T-helper 1 cell treated with Interleukin-12 subunit alpha and Interleukin-12 subunit beta and Interleukin-4 antibody, amounts not matched to agents 30 ng/mL and 1 ng/mL, for 36 hours (primary cell): ENCODE measurements at regions not wholly inside any gene's neighbourhood (a gene's known extent, or its start where the extent isn't known, plus 50 kb on each side); places are given as distances from the start of the nearest gene placed in this dataset.

Experiments used
- intact Hi-C: fragments of 100-400 bp; cut with micrococcal nuclease; formaldehyde crosslinking; loops from one replicate; pipeline ENCODE4 v1.15.1; 2024

DNA sequence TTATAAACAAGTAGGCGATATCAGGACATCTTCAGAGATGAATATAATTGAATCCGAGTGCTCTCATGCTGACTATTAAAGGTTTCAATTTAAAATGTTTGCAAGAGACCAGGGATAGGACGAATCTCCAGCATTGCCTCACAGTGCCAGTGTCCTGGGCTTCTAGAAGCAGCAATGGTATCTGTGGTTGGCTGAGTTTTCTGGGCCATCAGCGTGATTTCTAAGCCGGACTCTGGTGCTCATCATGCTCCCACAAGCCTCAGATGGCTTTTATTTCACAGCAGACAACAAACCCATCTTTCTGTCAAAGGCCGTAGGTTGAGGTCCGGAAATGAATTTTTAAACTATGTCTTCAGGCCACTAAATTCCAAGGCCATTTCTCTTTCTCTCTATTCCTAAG is 187.7 kb downstream of the FOXO1 start:
- intact Hi-C loops: no loop called here

DNA sequence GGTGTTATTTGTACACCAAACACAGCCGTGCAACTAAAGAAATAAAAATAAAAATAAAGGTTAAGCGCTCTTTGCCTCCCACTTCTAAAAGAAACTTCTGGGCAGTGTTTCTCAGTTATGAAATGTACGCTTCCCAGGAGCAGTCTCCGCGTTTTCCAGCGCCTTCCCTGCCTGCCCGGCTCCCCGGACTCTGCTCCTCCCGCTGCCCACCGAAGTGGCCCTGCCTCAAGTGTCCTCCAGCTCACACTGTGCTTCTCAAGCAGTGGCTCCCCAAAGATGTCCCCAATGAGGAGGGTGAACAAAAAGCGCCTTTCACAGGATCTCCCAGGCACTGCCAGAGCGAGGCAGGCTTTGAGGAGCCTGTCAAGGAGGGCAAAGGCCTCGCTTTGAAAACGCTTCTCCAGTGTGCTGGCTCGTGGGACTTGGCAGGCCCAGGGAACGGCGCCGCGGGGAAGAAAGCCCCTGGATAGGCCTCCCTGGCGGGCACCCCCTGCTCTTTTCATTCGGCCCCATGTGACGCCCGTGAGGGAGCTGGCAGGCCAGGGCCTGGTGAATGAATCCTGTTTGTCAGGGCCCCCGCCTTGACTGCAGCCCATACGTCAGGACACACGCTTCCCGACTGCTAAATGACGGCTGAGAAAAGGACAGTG is 187.1 kb downstream of the FOXO1 start:
- intact Hi-C loops: no loop called here

DNA sequence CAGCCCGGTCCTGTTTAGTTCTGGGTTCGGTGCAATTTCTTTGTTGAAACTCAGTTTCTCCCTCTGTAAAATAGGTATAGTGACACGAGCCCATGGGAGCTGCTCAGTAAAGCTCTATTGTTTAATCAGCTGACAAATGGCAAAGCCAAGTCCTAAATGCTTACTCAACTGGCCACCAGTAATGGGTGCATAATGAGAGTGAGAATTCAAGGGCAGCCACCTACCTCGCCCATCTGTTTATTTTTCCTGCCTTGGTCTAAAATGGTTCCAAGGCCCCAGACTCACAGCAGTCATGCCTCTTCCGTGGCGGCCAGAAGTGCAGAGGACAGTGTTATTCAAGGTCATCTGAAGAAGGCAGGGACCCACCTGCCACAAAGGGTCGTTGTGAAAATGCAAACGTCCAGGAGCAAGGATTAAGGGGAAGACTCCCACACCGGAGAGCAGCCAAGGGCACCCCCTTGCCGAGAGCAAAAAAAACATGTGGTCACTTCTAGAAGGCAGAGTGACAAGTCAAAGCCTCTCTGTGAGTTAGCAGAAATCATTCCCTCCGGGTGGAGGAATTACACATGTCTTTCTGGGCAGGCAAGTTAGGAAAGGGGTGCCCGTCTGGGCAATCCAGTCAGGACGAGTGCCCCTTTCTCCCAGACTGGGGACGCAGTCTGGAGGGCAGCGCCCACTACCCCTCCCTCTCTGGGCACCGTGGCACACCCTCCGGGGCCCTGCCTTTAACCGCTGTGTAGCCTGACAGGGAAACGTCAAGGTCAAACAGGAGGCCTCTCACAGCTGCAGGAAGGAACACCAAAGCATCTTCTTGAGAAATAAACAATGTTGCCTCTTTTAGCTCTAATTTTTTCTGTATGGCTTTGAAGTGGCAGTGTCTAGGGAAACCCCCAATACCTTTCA is 186.2 kb downstream of the FOXO1 start:
- intact Hi-C loops: no loop called here

DNA sequence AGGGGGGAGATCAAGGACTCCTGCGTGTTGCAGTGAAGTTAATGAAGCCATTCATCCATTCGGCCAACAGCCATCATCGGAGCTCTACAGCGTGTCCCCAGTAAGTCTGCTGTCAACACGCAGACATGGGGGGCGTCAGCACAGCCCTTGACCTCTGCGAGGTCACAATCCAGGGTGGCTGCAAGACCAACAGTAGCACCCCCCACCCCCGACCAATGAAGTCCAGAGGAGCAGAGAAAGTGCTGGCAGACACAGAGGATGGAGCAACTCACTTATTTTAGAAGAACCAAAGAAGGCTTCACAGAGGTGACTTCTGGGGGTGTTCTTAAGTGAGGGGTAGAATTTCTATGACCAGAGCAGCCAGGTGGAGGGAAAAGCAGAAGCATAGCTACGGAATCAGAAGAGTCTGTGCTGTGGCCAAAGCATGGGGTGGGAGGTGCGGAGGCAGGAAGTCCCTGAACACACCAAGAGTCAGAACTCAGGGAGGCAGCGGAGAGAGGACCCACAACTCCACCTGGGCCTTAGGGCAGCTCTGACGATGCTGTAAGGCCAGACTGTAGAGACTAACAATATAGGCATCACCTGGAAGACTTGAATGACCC is 185.4 kb downstream of the FOXO1 start:
- intact Hi-C loops: no loop called here

DNA sequence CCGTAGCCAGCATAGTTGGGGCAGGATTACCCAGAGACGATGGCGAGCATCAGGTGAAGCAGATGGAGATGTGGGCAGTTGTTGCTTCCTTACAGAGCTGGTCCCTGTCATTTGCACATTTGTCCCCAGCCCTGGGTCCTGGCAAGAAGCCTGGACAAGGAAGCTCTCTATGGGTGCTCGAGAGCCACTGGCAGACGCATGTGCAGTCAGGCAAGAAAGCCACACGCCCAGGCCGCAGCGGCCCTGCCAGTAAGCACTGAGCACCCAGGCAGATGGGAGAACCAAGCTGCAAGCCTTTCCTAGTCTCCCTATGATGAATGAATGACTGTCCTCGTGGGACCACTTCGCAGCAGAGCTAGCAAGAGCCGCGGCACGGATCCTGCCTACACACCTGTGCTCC is 182.8 kb downstream of the FOXO1 start:
- intact Hi-C loops: no loop called here

DNA sequence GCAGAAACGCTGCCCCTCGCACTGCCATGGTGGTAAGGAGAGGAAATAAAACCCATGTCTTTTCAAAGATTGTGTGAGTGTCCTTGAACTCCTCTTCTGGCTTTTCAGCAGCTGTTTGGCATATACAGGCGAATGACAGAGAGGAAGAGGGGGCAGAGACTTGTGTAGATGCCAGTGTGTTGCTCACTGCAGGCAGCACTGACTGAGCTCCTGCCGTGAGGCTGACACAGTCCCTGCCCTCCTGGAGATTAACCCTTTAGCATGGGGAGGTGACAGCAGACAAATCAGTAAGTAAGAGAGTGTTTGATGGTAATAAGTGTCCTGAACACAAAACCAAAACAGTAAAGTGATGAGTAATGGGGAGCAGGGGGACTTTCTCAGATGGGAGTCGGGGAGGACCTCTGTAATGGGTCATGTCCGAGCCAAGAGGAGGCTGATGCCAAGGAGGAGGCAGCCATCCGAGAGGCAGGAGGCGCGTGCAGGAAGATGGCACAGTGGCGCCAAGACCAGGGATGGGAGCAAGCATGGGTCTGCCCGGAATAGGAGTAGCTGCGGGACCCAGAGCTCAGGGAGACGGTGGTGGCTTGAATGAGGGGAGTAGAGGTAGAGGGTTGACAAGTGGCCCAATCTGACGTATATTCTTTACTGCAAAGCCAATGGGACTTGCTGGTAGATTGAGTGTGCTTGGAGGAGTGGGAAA is 182.2 kb downstream of the FOXO1 start:
- intact Hi-C loops: loop anchor here (2.0 kb wide), 5 partner anchors 169 to 457 kb away; no protein-coding TSS in a partner anchor

DNA sequence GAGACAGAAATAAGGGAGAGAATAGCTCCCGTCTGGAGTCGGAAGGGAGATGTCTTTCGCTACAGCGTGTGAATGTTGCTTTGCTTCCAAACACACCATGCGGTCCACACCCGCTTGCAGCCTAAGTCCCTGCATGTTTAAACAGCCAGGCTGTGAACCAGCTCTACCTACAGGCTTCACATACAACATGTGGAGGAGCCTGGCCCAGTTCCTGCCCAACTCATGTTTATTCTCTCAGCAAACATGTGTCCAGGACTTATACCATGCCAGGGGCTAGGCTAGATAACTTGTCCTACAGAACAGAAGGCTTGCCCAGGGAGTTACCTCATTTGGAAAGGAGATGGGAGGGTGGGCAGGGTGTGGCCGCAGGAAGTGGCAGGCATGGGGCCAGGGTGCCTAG is 181.5 kb downstream of the FOXO1 start:
- intact Hi-C loops: loop anchor here (1.0 to 5.0 kb wide), 13 partner anchors 33 to 528 kb away; no protein-coding TSS in a partner anchor

DNA sequence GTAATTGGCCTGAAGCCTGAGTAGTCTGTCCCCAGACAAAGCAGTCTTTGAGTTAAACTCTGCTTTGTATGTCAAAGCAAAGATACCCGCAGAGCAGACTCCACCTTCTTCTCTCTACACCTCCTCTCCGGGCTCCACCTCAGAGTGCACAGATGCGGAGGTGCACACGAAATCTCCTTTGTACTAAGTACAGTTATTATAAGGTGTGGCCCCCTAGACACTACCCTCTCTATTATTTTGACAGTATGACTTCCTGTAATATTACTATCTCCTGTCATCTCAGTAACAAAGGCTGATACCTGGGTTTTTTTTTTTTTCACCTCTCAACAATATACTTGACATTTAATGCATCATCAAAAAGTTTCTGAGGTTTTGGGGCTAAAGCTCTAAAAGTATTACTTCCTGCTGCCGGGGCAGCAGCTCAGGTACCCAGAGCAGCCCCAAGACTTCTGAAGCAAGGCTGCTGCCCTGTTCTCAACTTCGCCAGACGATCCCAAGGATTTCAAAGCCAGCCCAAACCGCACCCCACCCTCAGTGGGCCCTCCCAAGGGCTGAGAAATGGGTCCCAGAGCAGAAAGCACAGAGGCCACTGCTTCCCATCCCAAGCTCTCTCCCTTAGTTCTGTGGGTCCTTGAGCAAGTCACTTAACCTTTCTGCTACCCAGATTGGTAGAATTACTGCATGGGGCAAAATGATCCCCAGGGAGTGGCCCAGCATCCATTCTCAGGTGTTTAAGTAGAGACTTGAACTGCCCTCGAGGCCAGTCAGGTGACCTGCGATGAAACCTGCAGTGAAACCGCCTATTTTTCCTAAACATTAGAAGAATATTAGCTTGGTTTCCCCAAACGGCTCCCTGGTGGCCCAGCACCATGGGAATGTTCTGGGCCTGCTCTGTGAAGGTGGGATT is 180.6 kb downstream of the FOXO1 start:
- intact Hi-C loops: loop anchor here (1.0 to 5.0 kb wide), 13 partner anchors 32 to 529 kb away; no protein-coding TSS in a partner anchor

DNA sequence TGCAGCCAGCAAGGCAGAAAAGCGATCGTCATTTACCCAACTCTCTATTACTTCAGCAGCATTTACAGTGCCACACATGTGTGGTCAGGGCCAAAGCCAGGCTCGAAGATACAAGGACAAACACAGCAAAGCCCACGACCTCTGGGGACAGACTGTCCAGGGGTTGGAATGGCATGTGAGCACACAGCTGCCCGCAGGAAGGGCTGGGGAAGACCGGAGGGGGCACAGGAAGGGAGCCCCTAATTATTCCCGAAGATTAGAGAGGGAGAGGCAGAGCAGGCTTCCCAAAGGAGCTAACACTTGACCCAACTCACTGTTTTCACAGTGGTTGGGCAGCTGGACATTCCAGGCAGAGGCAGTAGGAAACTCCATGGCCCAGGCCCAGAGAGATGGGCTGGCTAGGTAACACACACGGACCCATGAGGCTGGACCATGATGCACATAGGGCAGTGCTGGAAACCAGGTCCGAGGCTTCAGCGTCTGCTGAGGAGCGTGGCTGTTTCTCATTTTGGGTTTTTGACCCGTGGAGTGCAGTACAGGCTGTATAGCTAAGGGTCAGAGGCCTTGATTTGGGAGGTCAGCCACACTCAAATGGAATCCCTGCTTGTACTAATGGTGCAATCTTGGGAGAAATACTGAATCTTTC is 179.8 kb downstream of the FOXO1 start:
- intact Hi-C loops: loop anchor here (5.0 kb wide), 2 partner anchors 66 to 529 kb away; no protein-coding TSS in a partner anchor

DNA sequence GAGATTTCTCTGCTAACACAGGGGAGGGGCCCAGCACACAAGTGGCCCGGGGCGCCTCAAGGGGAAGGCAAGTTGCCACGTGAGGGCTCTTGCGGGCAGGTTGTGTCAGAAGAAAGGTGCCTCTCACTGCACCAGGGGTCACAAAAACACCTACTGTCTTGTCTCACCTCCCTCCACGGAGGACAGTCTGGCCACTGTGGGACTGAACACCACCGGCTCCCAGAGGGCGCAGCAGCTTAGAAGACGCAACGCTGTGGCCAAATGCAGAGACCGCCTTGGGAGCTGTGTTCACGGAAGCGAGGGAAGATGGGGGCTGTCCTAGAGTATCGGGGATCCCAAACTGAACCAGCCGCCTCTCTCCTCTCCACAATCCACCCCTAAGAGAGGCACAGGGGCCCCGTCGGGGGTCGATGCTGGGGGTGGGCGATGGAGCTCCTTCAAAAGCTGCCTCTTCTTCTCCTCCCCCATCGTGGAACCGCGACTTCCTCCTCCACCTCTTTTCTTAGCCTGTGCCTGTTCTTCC is 177.5 kb downstream of the FOXO1 start:
- intact Hi-C loops: loop anchor here (5.0 kb wide), 2 partner anchors 63 to 532 kb away; no protein-coding TSS in a partner anchor

DNA sequence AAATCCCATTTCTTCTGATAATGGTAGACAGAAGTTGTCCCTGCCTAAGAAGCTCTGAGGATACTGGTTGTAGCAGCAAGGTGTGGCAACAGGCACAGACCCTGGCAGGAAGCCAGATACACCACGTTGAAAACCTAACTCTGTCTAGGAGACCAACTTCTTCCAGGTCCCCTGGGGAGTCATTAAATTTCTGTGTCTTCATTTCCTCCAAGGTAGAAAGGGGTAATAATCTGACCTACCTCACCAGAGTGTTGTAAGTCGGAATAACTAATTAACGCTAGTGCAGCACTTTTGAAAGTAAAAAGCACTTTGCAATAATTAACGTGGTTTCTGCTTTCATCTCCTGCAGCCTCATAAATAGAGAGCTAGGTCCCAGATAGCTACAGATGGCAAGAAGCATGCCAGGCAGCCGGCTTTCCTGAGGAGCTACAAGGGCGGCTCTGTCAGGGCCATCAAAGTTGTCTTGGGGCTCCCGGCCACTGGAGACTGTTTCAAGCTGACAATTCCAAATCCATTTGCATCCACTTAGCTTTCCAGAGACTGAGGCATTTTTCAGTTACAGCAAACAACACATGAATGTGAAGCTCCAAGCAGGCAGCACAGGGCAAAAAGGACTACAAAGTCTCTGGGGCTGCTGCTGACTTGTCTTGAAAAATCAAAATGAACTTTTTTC is 176.2 kb downstream of the FOXO1 start:
- intact Hi-C loops: no loop called here

DNA sequence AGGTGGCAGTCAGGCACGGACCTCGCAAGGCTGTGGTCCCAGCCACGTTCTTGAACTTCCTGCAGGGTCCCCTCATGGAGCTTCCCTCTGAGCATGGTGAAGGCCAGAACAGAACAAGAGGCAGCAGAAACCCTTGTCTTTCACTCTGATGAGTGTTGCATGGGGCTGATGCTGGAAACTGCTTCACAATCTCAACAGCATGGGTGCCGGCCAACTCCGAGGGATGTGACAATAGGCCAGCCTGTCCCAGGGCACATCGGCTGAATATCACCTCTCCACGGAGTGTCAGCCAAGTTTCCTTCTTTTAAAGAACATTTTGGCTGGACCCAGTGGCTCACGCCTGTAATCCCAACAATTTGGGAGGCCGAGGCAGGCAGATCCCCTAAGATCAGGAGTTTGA is 173.9 kb downstream of the FOXO1 start:
- intact Hi-C loops: no loop called here

DNA sequence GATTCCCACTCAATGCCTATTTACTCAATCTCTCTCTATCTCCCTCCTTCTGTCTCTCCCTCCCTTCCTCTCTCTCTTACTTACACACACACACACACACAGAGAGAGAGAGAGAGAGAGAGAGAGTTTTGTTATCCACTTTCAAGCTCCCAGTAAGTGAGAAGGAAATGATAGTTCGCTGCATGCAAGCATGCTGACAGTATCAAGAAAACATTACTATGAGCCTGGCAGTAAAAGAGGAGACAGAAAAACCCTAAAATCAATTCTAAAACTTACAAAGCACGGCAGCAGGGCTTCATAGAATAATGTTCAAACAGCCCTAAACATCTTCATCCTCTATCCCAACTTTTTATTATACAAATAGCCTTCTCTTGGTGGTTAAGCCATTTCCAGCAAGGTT is 171.9 kb downstream of the FOXO1 start:
- intact Hi-C loops: loop anchor here (2.0 kb wide), 3 partner anchors 106 to 168 kb away; no protein-coding TSS in a partner anchor

DNA sequence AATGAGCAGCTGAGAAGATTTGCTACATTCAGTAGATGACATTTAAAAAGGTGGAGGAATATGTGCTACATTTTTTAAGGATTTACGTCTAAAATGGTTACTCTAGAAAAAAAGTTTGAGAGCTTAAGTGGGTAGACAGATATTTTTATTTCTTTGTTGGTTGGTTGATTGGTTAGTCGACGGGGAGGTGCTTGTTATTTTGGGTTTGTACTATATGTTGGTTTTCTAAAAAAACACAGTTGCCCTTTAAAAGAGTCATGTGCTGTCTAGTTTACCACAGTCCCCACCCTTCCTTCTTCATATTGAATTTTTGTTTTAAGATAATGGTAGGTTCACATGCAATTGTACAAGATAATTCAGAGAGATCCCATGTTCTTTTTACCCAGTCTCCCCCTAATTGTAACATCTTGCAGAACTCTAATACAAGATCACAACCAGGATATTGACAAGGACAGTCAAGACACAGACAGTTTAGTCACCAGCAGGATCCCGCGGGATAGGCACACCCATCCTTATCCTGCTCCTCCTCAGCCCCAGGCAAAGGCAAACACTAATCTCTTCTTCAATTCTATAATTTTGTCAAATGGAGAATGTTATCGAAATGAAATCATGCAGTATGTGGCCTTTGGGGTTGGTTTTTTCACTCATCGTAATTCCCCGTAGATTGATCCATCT is 171.4 kb downstream of the FOXO1 start:
- intact Hi-C loops: loop anchor here (2.0 kb wide), 3 partner anchors 106 to 168 kb away; no protein-coding TSS in a partner anchor

DNA sequence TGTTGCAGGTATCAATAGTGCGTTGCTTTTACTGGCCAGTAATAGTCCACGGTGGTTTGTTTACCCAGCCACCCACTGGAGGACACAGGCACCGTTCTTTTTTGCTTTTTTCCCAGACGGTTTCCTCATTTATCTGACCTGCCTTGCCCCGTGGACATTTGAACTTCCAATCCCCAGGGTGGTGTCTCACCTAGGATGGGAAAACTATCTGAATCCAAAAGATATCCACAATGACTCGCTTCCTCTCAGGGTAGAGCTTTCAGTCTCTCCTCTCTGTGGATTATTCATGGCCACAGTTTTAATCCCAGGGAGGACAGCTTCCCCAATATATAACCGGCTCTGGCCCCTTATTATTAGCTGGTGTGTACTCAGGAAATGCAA is 170.8 kb downstream of the FOXO1 start:
- intact Hi-C loops: loop anchor here (2.0 kb wide), 3 partner anchors 107 to 167 kb away; no protein-coding TSS in a partner anchor

DNA sequence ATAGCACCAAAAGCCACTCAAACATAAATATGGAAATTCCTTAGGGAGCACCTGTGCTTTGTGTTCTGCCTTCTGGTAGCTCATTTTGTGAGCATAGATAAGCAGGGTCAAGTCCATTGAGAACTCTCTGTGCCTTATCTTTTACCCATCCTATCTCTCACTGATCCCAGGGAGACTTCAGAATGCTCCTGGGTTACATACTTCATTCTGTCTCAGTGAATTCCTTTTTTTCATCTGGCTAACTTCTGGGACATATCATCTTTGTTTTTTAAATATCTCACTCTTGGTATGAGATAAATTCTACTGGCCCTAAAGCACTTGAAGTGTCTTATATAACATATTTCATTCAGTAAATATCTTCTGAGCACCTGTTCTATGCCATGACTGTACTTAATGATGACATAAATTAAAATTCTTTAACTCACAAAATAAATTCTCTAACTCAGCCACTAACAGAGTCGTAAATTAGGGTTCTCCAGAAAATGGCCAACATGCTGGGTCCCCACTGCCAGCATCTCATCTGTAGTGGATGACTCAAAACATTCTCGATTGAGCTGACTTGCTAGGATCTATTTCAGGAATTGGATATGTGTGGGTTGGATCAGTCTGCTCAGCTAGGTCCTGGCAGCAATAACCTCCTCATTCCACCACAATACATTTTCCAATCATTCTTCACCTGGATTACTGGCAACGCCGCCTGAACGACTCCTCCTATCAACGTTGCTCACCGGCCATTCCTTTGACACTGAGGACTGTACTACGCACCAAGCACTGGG is 170.2 kb downstream of the FOXO1 start:
- intact Hi-C loops: no loop called here

DNA sequence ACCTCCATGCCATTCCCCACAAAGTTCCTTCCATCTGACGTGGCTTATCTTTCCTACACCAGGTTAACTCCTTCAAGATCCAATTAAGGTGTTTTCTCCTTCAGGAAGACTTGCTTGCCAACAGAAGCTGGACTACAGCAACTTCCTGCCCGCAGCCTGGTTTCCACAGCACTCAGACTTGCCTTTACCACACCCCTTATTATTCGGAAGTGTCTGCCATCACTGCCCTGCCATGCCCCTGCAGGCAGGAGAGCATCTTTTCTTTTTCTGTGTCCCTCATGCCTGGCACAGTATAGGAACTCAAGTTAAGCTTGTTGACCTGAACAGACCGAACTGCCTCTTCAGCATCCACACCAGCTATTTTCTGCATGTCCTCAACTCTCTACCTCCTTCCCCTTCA is 168.0 kb downstream of the FOXO1 start:
- intact Hi-C loops: no loop called here
